ENCODE measurements at regions not wholly inside any gene's neighbourhood (a gene's known extent, or its start where the extent isn't known, plus 50 kb on each side); places are given as distances from the start of the nearest gene placed in this dataset.
A peak's percentile ranks its signal among the peaks of the same experiment; 100 is the strongest.

DNA sequence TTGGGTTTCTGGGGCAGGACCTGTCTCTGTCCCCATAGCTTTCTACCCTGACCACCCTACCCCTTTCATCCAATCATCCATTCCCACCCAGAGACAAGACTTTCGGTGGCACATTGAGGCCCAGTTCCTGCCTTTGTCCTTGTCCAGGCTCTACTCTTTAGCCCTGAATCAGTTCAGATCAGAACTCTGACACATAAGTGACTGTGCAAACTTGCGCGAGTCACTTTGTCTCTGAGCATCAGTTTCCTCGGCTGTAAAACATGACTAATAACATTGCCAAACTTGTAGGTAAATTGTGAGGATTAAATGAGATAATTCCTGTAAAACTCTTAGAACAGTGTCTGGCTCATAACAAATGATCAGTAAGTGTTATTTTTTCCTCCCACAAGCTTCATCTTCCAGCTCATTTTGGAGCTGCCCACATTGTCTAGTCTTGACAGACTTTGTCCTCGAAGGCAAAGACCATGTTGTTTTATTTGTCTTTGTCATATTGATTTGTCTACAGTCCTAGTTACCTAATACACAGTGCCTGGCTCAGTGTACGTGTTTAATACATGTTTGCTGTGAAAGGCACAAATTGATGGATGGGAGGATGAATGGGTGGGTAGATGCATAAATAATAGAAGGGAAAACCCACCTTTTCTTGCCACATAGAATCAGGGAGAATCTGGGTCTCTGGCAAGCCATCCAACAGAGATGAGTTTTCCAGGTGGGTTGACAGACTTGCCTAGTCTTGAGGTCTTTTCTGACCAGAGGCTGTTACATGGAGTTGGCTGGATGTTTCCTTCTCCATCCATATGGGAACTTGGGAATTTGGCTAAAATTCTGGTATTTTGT is 262.9 kb downstream of the OMA1 start:
- no peaks in the 10 kb centered on the region for H3K9me3 ChIP-seq (replicated peaks)
- DNase-seq (ENCODE audit: low read depth in 1 of 2, low spot score in 2 of 2), result no peak
- no peak overlapping the region for H3K4me3 ChIP-seq
- no peaks in the 10 kb centered on the region for H3K27me3 ChIP-seq (replicated peaks)
- H3K27ac ChIP-seq, result no peak overlapping the region
- H3K4me1 ChIP-seq (replicated peaks), result no peaks in the 10 kb centered on the region
- no peaks in the 10 kb centered on the region for H3K36me3 ChIP-seq

DNA sequence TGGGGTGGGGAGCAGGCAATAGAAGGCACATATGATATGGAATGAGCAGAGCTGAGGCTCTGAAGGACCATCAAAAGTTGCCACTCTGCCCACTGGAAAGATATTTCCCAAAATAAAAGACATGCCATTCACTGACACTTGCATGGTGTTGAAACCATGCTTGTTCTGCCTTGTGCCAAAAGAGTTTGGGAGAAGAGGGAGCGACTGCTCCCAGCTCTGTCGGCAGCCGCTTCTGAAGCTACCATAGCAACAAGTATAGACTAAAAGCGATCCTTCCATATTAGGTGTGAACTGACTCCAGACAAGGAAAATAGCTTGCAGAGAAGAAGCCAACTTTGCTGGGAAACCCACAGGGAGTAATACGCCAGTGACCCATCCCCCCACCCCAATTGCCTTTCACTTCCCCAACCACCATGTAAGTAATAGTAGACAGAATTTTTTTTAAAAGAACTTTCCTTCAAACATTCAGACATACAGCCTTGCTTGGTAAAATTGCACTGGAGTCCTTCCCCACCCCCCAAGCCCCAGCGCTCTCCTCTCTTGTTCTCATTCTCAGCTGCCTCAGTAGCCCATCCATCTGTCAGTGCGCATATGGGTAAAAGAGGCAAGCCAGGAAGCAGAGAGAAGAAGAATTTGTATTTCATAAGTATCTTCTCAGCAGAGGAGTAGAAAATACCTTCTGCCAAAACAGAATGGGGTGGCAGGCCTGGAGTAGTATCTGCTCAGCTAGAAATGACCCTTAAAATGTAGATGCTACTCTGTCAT is 263.7 kb downstream of the OMA1 start:
- Histone ChIP-seq H3K27ac (no peak overlapping the region), H3K4me3 (no peak overlapping the region), H3K27me3 (replicated peaks) (no peaks in the 10 kb centered on the region), H3K36me3 (no peaks in the 10 kb centered on the region), H3K4me1 (replicated peaks) (no peaks in the 10 kb centered on the region), H3K9me3 (replicated peaks) (no peaks in the 10 kb centered on the region)
- DNase-seq (ENCODE audit: low read depth in 1 of 2, low spot score in 2 of 2), result no peak

DNA sequence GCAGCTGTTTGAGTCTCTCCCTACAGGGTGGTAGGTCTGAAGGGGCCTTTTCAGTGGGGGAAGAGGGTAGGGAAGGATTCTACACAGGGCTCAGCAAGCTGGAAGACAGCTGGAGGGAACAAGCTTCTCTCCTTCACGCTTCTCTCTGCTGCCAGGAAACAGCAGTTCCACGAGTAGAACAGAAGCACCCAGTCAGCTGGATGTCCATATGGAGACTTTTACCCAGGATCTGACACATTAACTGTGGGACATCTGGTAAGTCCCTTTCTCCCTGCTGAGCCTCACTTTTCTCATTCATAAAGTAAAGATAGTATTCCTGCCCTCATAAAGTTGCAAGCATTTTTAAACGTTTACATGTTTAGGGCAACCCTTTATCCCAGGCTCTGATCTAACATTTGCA is 280.3 kb downstream of the OMA1 start:
- Histone ChIP-seq H3K27ac (no peak overlapping the region), H3K4me1 (replicated peaks) (no peaks in the 10 kb centered on the region), H3K4me3 (no peak overlapping the region), H3K36me3 (no peaks in the 10 kb centered on the region), H3K27me3 (replicated peaks) (no peaks in the 10 kb centered on the region), H3K9me3 (replicated peaks) (no peaks in the 10 kb centered on the region)
- DNase-seq (ENCODE audit: low read depth in 1 of 2, low spot score in 2 of 2), result no peak

DNA sequence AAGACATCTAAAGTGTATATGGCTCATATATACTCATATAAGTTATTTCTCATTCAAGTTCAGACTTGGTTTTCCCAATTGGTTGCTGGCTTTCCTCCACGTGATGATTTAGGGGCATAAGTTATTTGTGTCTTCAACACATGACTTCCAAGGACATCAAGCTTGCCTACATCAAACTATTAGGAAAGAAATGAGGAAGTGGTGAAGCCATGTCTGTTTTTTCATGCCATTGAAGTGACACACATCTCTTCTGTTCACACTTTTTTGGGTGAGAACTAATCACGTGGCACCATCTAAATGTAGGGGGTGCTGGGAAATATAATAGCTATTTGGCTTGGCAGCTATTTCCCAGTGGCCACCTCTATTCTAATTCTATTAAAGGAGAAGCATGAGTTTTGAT is 282.1 kb downstream of the OMA1 start:
- H3K4me3 ChIP-seq, result no peak overlapping the region
- DNase-seq (ENCODE audit: low read depth in 1 of 2, low spot score in 2 of 2), result no peak
- H3K9me3 ChIP-seq (replicated peaks), result no peaks in the 10 kb centered on the region
- no peak overlapping the region for H3K27ac ChIP-seq
- H3K4me1 ChIP-seq (replicated peaks), result no peaks in the 10 kb centered on the region
- no peaks in the 10 kb centered on the region for H3K27me3 ChIP-seq (replicated peaks)
- H3K36me3 ChIP-seq, result no peaks in the 10 kb centered on the region

DNA sequence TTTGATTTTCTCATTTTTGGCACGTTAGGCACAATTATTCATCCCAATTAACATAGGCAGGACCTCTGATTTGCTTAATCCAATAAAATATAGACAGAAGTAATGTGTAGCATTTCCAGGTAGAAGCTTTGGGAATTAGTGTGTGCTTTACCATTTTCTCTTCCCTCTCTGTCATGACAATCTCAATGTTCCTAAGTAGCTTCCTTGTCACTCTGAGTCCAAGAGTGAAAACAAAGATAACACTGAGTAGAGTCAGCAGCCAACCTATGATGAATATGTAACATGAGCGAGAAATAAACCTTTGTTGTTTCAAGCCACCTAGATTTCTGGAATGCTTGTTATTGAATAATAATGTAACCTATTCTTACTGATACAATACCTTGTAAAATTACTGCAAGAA is 283.8 kb downstream of the OMA1 start:
- Histone ChIP-seq H3K4me1 (replicated peaks) (no peaks in the 10 kb centered on the region), H3K27ac (no peak overlapping the region), H3K9me3 (replicated peaks) (no peaks in the 10 kb centered on the region), H3K27me3 (replicated peaks) (no peaks in the 10 kb centered on the region), H3K36me3 (no peaks in the 10 kb centered on the region), H3K4me3 (no peak overlapping the region)
- DNase-seq (ENCODE audit: low read depth in 1 of 2, low spot score in 2 of 2), result no peak

DNA sequence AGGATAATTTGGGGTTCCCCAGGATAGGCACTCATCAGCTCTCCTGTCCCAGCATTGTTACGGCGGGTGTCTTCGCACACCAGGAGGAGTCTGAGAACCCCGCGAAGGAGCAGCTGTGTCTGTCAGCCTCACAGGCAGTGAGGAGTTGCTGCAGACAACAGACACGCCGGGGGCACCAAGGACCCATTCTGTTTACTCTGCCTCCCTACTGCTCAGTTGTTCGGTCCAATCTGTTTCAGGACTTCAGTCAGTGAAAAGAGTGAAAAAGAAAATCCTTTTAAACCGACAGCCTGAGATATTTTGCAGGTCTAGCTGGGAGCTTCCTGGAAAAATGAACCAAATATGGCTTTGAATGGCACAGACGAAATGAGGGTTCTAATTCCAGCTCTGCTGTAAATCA is 288.4 kb downstream of the OMA1 start:
- no peaks in the 10 kb centered on the region for H3K27me3 ChIP-seq (replicated peaks)
- no peak for DNase-seq (ENCODE audit: low read depth in 1 of 2, low spot score in 2 of 2)
- H3K27ac ChIP-seq, result no peak overlapping the region
- H3K36me3 ChIP-seq, result no peaks in the 10 kb centered on the region
- no peaks in the 10 kb centered on the region for H3K4me1 ChIP-seq (replicated peaks)
- H3K9me3 ChIP-seq (replicated peaks), result no peaks in the 10 kb centered on the region
- H3K4me3 ChIP-seq, result no peak overlapping the region

DNA sequence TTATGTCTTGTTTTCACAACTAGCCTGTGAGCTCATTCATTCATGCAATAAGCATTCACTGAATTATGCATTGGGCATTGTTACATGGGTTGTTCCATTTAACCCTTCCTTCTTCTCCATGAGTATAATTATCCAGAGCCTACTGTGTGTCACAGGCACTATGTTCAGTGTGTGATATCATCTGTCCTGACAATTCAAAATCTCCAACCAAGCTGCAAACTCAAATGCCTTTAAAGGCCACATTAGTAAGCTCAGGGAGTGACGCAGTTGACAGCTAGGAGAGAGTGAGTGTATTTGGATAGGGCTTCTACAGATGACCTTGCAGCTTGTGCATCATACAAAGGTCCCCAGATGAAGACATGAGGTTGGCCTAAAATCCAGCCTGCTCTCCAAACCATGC is 289.5 kb downstream of the OMA1 start:
- no peak overlapping the region for H3K4me3 ChIP-seq
- no peaks in the 10 kb centered on the region for H3K9me3 ChIP-seq (replicated peaks)
- H3K27ac ChIP-seq, result no peak overlapping the region
- no peak for DNase-seq (ENCODE audit: low read depth in 1 of 2, low spot score in 2 of 2)
- peaks cover 3% of the 10 kb centered on the region; the same call in 1 of the 2 replicates for H3K27me3 ChIP-seq (replicated peaks)
- H3K36me3 ChIP-seq, result no peaks in the 10 kb centered on the region
- no peaks in the 10 kb centered on the region for H3K4me1 ChIP-seq (replicated peaks)

DNA sequence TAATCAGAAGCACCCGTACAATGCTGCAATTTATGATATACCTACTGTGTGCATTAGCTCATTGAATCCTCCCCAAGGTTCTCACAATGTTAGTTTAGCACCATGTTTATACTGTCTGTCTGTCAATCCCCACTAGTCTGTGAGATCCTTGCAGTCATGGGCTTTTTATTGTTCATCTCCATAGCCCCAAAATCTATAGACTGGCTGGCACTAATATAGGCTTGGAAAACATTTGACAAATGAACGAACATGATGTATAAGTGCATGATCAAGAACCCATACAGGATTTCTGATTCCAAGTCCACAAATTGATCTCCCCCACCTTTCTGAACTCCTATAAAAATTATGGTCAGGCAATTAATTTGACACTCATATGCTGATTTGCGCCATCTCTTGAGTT is 290.0 kb downstream of the OMA1 start:
- H3K4me3 ChIP-seq, result no peak overlapping the region
- peaks cover 6% of the 10 kb centered on the region for H3K27me3 ChIP-seq (replicated peaks)

DNA sequence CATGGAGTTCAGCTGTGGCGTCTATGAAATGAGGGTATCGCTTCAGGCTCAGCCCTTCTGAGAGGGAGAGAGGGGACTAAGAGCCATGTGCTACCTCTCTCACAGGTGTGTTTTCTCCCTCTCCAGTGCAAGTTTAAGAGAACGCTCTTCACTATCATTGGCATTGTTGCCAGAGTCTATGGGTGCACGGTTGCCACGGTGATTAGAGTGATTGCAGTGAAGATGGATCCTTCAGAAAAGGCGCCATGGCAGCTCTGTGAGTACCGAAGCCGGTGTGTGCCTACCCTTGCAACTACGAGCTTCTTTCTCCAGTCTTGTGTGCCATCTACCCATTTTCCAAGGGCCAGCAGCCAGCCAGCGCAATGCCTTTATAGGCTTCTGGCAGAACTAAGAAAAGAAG is 290.5 kb downstream of the OMA1 start:
- Histone ChIP-seq H3K27me3 (replicated peaks) (peaks cover 10% of the 10 kb centered on the region), H3K9me3 (replicated peaks) (no peaks in the 10 kb centered on the region), H3K4me3 (no peak overlapping the region), H3K36me3 (no peaks in the 10 kb centered on the region), H3K27ac (no peak overlapping the region), H3K4me1 (replicated peaks) (no peaks in the 10 kb centered on the region)
- no peak for DNase-seq (ENCODE audit: low read depth in 1 of 2, low spot score in 2 of 2)

More for the DNA sequence above, 290.0 kb downstream of the OMA1 start:
- H3K9me3 ChIP-seq (replicated peaks), result no peaks in the 10 kb centered on the region
- H3K27ac ChIP-seq, result no peak overlapping the region
- no peaks in the 10 kb centered on the region for H3K36me3 ChIP-seq
- no peaks in the 10 kb centered on the region for H3K4me1 ChIP-seq (replicated peaks)
- no peak for DNase-seq (ENCODE audit: low read depth in 1 of 2, low spot score in 2 of 2)

DNA sequence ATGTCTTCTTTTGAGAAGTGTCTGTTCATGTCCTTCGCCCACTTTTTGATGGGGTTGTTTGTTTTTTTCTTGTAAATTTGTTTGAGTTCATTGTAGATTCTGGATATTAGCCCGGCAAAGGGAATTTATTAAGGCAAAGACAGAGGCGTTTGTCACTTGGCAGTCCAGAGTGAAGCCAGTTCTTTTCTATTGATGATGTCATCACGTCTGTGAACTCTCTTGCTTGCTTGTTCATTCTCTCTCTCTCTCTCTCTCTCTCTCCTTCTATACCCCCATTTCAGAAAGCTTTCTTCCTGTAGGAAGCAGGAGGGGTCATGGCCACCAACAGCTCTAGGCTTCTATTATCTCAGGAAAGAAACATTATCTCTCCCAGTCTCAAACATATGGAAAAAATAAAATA is 291.3 kb downstream of the OMA1 start:
- Histone ChIP-seq H3K4me3 (no peak overlapping the region), H3K27ac (no peak overlapping the region), H3K9me3 (replicated peaks) (no peaks in the 10 kb centered on the region), H3K4me1 (replicated peaks) (peaks cover 2% of the 10 kb centered on the region), H3K27me3 (replicated peaks) (peaks cover 19% of the 10 kb centered on the region), H3K36me3 (no peaks in the 10 kb centered on the region)
- DNase-seq (ENCODE audit: low read depth in 1 of 2, low spot score in 2 of 2), result no peak

DNA sequence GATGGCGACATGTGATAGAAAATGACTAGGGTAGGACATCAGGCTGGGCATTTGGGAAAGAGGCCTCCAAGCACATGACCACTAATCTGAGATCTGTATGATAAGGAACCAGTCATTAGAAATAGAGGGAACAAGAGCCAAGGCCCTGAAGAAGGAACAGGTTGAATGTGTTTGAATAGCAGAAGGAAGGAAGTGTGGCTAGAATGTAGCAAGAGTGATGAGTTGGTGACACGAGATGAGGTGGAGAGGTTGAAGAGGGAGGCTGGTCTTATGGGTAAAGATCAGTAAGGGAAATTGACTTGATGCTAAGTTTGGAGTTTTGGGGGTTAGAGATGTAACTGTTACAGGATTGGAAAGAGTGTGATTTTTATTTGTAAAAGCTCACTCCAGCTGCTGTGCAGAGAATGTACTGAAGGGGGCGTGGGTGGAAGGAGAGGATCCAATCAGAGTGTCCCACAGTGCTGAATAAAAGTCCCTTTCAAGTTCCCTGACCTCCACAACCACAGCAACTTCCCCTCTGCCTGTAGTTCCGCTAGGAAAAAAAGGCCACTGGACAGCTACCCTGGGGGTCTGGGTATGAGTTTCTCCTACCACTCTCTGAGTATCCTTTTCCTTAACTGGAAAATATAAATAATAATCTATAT is 295.0 kb downstream of the OMA1 start:
- Histone ChIP-seq H3K9me3 (replicated peaks) (no peaks in the 10 kb centered on the region), H3K4me3 (no peak overlapping the region), H3K36me3 (no peaks in the 10 kb centered on the region), H3K4me1 (replicated peaks) (peaks cover 9% of the 10 kb centered on the region), H3K27me3 (replicated peaks) (peaks cover 42% of the 10 kb centered on the region), H3K27ac (no peak overlapping the region)
- no peak for DNase-seq (ENCODE audit: low read depth in 1 of 2, low spot score in 2 of 2)

DNA sequence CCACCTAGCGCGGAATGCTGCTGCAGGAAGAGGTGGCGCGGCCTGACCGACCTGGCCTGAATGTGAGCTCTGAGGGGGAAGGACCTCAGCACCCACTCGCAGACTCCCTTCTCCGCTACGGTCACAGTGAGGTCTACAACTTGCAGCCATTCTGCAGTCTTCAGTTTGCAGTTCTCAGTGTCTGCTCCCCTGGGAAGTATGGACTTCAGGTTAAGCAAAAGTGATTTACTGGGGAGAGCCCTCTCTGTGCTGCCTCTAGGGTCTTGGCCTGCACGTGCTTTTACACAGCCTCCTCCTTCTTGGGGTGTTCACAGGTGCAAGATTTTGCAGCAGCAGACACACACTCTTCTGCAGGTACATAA is 296.0 kb downstream of the OMA1 start:
- no peak overlapping the region for H3K4me3 ChIP-seq
- no peak for DNase-seq (ENCODE audit: low read depth in 1 of 2, low spot score in 2 of 2)

DNA sequence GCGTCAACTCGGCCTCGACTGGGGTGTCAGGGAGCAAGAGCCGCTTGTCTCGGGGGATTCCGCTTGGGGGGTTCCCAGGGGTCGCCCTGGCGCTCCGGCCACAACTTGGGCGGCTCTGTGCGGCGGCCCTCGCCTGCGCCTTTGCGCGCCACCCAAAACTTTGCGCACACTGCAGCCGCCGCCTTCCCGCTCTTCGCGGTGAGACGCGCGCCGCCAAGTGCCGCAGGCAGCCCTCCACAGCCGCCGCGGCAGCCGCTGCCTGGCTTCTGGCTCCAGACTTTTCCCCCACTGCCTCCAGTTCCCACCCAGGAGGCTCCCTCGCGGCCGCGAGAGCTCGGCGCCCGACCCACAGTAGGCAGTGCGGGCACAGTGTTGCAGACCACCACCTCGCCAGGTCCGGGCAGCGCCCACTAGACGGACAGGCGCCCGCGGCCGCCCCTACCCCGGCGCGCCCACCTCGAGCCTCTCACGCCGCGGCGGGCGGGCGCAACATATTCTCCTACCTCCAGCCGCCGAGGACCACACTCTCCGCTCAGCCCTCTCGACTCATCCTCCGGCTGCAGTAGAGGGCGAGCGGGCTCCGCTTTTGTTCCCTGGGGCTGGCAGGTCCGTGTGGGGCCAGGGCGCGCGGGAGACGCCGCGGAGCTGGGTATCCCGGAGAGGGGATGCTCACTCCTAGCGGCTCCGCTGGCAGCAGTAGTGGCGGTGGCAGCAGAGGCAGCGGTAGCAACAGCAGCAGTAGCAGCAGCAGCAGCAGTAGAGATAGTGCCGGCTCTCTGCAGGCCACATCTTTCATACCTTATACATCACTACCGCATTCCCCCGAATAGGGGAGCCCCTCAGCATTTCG is 296.6 kb downstream of the OMA1 start:
- 0 out of 2 replicates have a peak overlapping the region, but pooled peaks have one; percentile 2 for H3K4me3 ChIP-seq

More for the DNA sequence above, 296.0 kb downstream of the OMA1 start:
- Histone ChIP-seq H3K27me3 (replicated peaks) (peaks cover 42% of the 10 kb centered on the region), H3K36me3 (no peaks in the 10 kb centered on the region), H3K27ac (no peak overlapping the region), H3K4me1 (replicated peaks) (peaks cover 9% of the 10 kb centered on the region), H3K9me3 (replicated peaks) (no peaks in the 10 kb centered on the region)

More for the DNA sequence above, 296.6 kb downstream of the OMA1 start:
- no peaks in the 10 kb centered on the region for H3K9me3 ChIP-seq (replicated peaks)
- H3K27ac ChIP-seq, result no peak overlapping the region
- peaks cover 9% of the 10 kb centered on the region for H3K4me1 ChIP-seq (replicated peaks)
- no peaks in the 10 kb centered on the region for H3K36me3 ChIP-seq
- DNase-seq (ENCODE audit: low read depth in 1 of 2, low spot score in 2 of 2), result peak in 1 of 2 experiments; percentile 12
- H3K27me3 ChIP-seq (replicated peaks), result peaks cover 42% of the 10 kb centered on the region

Measured in SJSA1 (cell line).